Keratinocyte (primary cell): ENCODE measurements at regions not wholly inside any gene's neighbourhood (a gene's known extent, or its start where the extent isn't known, plus 50 kb on each side); places are given as distances from the start of the nearest gene placed in this dataset.

Experiments used
- CTCF ChIP-seq, 3 experiments: IDR thresholded peaks in 1 of 3; conservative IDR thresholded peaks in 1 of 3; optimal IDR thresholded peaks in 1 of 3; 2 replicates in 2 of 3; 3 replicates in 1 of 3; pipeline versions ENCODE3 to v1.5.1; 2011; ENCODE audit warnings: low read length in 3 of 3, mild to moderate bottlenecking in 3 of 3, moderate library complexity in 2 of 3, control low read depth in 1 of 3, inconsistent platforms in 1 of 3; ENCODE audit not compliant: insufficient read depth in 2 of 3; ENCODE audit errors: extremely low read depth in 1 of 3
- EZH2 ChIP-seq: IDR thresholded peaks from one replicate; pipeline ENCODE4 v1.6.1; 2012; ENCODE audit warnings: inconsistent platforms, mild to moderate bottlenecking, low read length, moderate library complexity

DNA sequence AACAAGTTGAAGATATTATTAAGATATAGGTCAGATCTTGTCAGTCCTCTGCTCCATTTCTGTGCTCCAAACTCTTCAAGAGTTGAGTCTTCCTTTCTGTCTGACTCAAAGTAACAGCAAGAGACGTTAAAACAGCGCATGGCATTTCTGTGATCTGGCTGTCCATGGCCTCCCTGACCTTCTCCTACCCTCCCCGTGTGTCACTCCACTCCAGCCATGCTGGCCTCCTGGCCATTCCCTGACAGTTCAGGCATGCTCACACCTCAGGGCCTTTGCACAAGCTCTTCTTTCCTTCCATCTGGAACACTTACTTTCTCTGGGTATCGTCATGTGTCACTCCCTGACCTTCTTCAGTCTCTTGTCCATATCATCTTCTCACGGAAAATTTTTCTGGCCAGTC lies 229.0 kb downstream of the CENPF start:
- TF ChIP-seq CTCF (optimal IDR thresholded peaks at IDR 0.05 in 1 of 3, IDR thresholded peaks at IDR 0.05 in 1 of 3, conservative IDR thresholded peaks at IDR 0.05 in 1 of 3; ENCODE audit: extremely low read depth in 1 of 3, insufficient read depth in 2 of 3, low read length in 3 of 3) (no peak), EZH2 (no peak)
